GM18499 (cell line): ENCODE measurements at regions not wholly inside any gene's neighbourhood (a gene's known extent, or its start where the extent isn't known, plus 50 kb on each side); places are given as distances from the start of the nearest gene placed in this dataset.
"Not testable (repeated sequence)": the region's sequence is repeated elsewhere in the genome, so short reads cannot be mapped to it uniquely, and the experiment has no call there.

Experiments used
- ATAC-seq: cut with Tn5 transposase; IDR thresholded peaks from one replicate; pipeline ENCODE4 v1.9.1; 2021; ENCODE audit warnings: moderate number of reproducible peaks; ENCODE audit not compliant: insufficient read depth, unreplicated experiment

DNA sequence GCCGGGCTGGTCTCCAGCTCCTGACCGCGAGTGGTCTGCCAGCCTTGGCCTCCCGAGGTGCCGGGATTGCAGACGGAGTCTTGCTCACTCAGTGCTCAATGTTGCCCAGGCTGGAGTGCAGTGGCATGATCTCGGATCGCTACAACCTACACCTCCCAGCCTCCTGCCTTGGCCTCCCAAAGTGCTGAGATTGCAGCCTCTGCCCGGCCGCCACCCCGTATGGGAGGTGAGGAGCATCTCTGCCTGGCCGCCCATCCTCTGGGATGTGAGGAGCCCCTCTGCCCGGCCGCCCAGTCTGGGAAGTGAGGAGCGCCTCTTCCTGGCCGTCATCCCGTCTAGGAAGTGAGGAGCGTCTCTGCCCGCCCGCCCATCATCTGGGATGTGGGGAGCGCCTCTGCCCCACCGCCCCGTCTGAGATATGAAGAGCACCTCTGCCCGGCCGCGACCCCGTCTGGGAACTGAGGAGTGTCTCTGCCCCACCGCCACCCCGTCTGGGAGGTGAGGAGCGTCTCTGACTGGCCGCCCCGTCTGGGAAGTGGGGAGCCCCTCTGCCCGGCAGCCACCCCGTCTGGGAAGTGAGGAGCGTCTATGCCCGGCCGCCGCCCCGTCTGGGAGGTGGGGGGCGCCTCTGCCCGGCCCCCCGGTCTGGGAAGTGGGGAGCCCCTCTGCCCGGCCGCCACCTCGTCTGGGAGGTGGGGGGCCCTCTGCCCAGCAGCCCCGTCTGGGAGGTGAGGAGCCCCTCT is 861.8 kb upstream of the INTU start:
- not testable (repeated sequence) for ATAC-seq

- ATAC-seq: not testable (repeated sequence)
Measured at GRCh38 chr4:126771618-126772017, 861.1 kb upstream of the INTU start.

- no peak for ATAC-seq
Measured at GRCh38 chr4:126772662-126773061, 860.1 kb upstream of the INTU start.

DNA sequence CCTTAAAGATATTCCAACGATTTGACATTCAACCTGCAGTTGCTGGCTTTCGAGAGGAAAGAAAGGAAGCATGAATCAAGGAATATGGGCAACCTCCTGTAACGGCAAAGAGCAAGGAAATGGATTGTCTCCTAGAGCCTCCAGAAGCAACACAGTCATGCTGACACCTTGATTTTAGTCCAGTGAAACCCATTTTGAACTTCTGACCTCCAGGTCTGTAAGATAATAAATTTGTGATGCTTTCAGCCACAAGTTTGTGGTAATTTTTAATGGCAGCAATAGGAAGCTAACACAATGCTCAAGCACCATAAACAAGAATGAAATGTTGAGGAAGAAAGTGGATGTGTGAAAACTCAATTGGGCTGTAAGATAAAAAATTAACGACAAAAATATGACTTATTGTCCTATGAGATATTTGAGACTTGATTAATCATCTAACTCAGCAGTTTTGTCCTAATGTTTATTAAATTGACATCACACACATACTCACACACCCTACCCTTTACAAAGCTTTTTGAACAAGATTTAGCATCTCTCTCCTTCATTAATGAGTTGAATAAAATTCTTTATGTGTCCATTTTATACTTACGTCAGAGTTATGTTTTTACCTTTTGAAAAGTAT is 857.2 kb upstream of the INTU start:
- no peak for ATAC-seq

GRCh38 chr4:126776361-126776760 is 856.4 kb upstream of the INTU start:
- ATAC-seq: no peak

- no peak for ATAC-seq
Measured at GRCh38 chr4:126777649-126778048, 855.1 kb upstream of the INTU start.

GRCh38 chr4:126778348-126778747 is 854.4 kb upstream of the INTU start:
- no peak for ATAC-seq

GRCh38 chr4:126779001-126779400 is 853.8 kb upstream of the INTU start:
- no peak for ATAC-seq

DNA sequence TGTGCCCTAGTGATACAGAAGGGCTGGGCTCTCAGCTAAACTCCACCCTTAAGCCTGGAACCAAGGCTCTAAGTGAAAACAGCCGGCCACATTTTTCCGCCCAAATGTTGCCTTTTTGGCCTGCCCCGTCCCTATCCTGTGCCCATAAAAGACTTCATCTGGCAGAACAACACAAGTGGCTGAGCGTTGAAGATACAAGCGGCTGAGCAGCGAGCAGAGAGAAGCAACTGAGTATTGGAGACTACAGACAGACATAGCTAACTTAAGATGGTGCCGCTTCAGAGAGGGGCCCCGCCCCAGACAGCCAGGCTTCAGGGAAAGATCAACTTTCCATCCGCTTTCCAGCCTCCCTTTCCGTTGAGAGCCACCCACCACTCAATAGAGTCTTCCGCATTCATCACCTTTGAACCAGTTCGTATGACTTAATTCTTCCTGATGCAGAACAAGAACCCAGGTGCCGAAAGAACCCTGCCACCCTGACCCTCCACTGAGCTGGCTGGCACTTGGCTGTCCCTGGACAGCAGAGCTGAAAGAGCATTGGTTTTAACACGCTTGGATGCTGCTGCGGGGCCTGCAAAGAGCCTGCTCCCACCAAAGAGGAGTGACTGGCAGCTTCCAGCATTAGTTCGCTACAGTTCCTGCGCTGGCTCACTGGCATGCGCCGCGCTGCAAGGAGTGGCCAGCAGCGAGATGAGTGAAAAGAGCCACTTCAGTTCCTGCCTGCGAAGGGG is 853.2 kb upstream of the INTU start:
- ATAC-seq: no peak

DNA sequence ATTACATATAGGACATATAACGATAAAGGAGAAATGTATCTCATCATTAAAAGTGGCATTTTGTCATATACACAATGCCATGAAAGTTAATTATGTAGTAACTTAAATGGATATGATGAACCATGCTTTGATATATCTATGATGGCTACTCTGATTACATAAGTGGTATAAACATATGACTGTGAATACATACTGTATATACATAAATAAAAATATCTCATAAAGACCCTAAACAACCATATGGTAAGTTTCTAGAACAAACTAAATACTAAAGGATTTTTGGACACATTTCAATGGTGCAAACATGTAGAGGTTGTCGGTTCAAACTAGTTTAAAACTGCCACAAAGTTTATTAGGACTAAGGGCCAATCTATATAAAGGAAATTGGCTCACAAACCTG is 849.6 kb upstream of the INTU start:
- ATAC-seq: no peak

DNA sequence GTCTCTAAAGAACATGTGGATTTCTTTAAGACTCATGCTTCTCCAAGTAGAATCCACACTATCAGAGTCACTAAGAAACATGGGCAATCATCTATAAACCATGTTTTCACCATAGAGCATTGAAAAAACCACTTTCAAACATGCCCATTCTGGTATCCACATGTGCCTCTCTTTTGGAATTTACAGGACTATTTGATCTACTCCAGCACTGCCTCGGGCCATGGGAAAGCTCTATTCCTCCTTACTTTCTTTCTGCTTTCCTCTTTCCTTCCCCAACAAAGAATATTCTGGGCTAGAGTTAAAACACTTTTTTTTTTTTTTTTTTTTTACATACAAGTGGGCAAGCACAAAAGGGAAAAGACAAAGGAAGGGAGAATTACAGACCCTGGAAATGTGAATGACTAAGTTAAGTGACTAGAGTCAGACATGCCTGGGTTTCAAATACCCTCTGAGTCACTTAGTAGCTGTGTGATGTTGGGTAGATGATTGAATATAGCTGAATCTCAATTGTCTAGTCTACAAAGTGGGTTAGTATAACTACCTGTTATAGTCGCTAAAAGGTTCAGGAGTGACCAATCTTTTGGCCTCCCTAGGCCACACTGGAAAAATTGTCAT is 847.7 kb upstream of the INTU start:
- no peak for ATAC-seq

- ATAC-seq: no peak
Measured at GRCh38 chr4:126790633-126791032, 842.1 kb upstream of the INTU start.

- ATAC-seq: no peak
Measured at GRCh38 chr4:126794363-126794762, 838.4 kb upstream of the INTU start.

DNA sequence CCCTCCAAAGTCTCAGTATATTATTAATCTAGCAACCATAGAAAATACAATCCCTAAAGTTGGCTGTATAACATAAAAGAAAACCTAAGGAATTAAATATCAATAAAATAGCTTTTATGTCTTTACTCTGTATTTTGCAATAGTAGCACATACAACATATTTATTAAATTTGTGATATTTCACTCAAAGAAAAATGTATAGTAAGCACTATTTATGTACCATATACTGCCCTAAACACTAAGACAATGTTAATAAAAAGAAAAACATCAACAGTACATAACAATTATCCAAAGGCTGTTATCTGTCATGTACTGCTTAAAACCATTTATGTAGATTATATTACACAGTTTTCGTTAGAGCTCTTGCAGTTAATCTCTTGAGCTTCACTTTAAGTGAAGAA is 834.5 kb upstream of the INTU start:
- ATAC-seq: no peak

DNA sequence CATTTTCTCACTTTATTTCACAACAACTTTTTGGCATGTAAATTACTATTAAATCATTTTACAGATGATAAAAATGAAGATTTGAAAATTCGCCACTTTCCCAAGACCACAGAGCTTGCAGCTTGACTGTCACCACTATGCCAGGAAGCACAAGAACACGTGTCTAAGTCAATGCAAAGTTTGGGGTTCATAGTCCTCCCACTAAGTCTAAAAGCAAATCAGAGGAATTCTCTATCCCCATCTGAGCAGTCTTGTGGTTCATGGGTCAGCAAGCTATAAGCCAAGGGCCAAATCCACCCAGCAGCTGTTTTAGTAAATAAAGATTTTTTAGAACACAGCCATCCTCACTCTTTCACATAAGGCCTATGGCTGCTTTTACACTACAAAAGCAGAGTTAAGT is 833.3 kb upstream of the INTU start:
- no peak for ATAC-seq

DNA sequence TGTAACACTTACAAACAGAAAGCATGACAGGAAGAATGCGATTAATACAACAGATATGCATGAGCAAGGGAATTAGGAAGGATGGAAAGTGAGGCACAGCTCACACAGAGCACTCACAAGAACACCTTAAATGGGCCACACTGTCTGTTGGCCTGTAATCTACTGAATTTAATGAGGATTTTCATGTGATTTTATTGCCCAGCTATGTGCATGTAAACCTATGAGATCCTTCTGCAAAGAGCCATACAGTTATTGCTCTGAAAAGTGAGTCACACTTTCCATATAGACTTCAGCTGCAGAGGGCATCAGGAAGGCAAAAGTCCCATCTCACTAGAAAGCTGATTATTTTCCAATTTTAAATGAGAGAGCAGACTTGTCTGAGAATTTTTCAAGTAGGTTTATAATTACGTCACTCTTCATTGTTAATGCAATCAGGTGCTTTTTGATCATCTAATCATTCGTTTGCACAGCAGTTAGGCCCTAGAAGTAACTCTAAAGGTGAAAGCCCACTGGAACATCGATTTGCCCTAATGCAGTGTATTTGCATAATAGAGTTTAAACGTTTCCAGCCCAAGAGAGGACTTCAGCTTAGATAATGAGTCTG is 832.7 kb upstream of the INTU start:
- no peak for ATAC-seq

DNA sequence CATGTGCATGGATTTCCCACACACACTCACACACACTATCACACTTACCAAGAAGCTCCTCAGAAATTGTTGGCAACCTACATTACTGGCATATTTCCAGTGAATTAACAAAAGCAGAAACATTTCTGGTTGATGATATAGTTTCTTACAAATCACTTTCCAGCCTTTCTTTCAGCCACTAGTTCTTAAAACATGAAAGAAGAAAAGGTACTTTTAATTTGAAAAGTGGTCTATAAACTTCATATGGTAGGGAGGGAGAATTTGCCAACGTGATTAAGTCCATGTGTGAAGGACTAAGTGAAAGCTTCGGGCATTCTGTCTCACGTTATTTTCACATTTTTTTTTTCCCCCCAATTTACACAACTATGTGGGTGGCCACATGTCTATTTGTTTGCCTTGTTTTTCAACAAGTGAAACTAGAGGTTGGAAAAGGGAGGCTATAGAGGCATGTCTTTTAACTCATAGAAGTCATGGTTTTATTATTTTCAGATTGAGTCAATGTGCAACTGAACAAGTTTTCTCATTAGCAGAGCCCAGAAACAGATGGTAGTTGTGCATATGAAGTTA is 832.1 kb upstream of the INTU start:
- no peak for ATAC-seq

- ATAC-seq: no peak
Measured at GRCh38 chr4:126807132-126807531, 825.6 kb upstream of the INTU start.

DNA sequence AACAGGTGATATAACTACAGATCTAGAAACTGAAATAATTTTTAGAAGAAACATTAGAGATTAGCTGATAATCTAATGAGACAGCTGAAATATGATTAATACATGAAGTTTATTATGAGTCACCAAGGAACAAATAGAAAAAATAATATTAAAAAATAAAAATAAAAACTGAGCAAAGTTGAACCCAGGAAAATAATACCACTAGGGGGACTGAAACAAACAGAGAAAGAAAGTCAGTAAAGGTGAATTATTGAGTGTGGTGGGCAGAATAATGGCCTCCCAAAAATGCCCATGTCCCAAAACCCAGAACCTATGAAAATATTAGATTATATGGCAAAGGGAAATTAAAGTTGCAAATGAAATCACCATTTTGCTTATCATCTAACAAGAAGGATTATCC is 820.7 kb upstream of the INTU start:
- no peak for ATAC-seq

GRCh38 chr4:126820631-126821030 is 812.1 kb upstream of the INTU start:
- ATAC-seq: no peak
